ENCODE measurements at regions not wholly inside any gene's neighbourhood (a gene's known extent, or its start where the extent isn't known, plus 50 kb on each side); places are given as distances from the start of the nearest gene placed in this dataset.

DNA sequence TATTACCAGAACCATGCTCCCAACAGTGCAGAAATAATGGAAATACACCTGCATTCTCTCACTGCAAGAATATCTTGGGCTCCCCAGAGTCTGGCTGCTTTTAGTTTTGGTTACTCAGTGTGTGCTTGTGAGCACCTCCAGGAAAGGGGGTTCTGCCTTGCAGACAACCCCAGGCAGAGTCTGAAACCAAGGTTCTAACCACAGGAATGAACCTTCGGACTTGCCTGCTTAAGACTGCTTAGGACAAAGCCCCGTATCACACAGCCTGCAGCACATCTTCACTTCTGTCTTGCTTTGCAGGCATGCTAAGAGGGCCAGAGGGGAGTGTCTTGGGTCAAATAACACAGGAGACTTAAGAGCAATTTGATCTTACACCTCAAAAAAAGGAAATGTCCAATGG, 94.8 kb upstream of the SPATA31C2 start:
- TF ChIP-seq, protein P1, sequence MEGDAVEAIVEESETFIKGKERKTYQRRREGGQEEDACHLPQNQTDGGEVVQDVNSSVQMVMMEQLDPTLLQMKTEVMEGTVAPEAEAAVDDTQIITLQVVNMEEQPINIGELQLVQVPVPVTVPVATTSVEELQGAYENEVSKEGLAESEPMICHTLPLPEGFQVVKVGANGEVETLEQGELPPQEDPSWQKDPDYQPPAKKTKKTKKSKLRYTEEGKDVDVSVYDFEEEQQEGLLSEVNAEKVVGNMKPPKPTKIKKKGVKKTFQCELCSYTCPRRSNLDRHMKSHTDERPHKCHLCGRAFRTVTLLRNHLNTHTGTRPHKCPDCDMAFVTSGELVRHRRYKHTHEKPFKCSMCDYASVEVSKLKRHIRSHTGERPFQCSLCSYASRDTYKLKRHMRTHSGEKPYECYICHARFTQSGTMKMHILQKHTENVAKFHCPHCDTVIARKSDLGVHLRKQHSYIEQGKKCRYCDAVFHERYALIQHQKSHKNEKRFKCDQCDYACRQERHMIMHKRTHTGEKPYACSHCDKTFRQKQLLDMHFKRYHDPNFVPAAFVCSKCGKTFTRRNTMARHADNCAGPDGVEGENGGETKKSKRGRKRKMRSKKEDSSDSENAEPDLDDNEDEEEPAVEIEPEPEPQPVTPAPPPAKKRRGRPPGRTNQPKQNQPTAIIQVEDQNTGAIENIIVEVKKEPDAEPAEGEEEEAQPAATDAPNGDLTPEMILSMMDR (optimal IDR thresholded peaks at IDR 0.05 in 1 of 3, IDR thresholded peaks at IDR 0.05 in 1 of 3, conservative IDR thresholded peaks at IDR 0.05 in 1 of 3; ENCODE audit: extremely low read depth in 1 of 3, insufficient read depth in 2 of 3, low read length in 3 of 3), result no peak
- no peak for TF ChIP-seq EZH2 (IDR thresholded peaks at IDR 0.05; ENCODE audit: low read length)

Measured in keratinocyte (primary cell).